HEK293T (cell line): ENCODE measurements at regions not wholly inside any gene's neighbourhood (a gene's known extent, or its start where the extent isn't known, plus 50 kb on each side); places are given as distances from the start of the nearest gene placed in this dataset.
"Not testable (repeated sequence)": the region's sequence is repeated elsewhere in the genome, so short reads cannot be mapped to it uniquely, and the experiment has no call there.

Experiments
- CTCF ChIA-PET: fragments of 350-600 bp; formaldehyde crosslinking; extraction: SDS; loops from one replicate; lab custom pipeline; 2021; ENCODE audit warnings: antibody characterized with exemption, inconsistent platforms; lab: Yijun Ruan, JAX
- POLR2A ChIA-PET: fragments of 350-600 bp; formaldehyde crosslinking; extraction: SDS; loops from one replicate; lab custom pipeline; 2020; ENCODE audit warnings: antibody characterized with exemption, inconsistent platforms; lab: Yijun Ruan, JAX
- DNase-seq: peaks from one replicate; pipeline ENCODE4 v3.0.0; 2012; ENCODE audit warnings: mixed read lengths; ENCODE audit errors: extremely low spot score
- ARNT ChIP-seq: fragments of 450-650 bp; IDR thresholded peaks from 2 replicates; pipeline ENCODE4 v1.6.1; 2017; ENCODE audit warnings: mild to moderate bottlenecking
- BHLHE40 ChIP-seq: fragments of 450-650 bp; IDR thresholded peaks from 2 replicates; pipeline ENCODE4 v1.6.1; 2016; ENCODE audit warnings: mild to moderate bottlenecking, moderate library complexity, borderline replicate concordance
- CTBP1 ChIP-seq: fragments of 450-650 bp; IDR thresholded peaks from 2 replicates; pipeline ENCODE4 v1.6.1; 2016; ENCODE audit warnings: borderline replicate concordance
- ELF4 ChIP-seq: fragments of 450-650 bp; IDR thresholded peaks from 2 replicates; pipeline ENCODE4 v1.6.1; 2017; ENCODE audit warnings: antibody characterized with exemption
- FOXA1 ChIP-seq: fragments of 450-650 bp; IDR thresholded peaks from 2 replicates; pipeline ENCODE4 v1.6.1; 2016; ENCODE audit warnings: mild to moderate bottlenecking
- FOXK2 ChIP-seq: fragments of 450-650 bp; IDR thresholded peaks from 2 replicates; pipeline ENCODE4 v1.6.1; 2016; ENCODE audit warnings: mild to moderate bottlenecking
- FOXM1 ChIP-seq: fragments of 450-650 bp; IDR thresholded peaks from 2 replicates; pipeline ENCODE4 v1.6.1; 2017; ENCODE audit warnings: mild to moderate bottlenecking, borderline replicate concordance
- HDGF ChIP-seq: fragments of 450-650 bp; IDR thresholded peaks from 2 replicates; pipeline ENCODE4 v1.6.1; 2017; ENCODE audit warnings: antibody characterized with exemption, borderline replicate concordance
- L3MBTL2 ChIP-seq: fragments of 450-650 bp; conservative IDR thresholded peaks from 2 replicates; pipeline ENCODE4 v1.6.1; 2016; ENCODE audit warnings: mild to moderate bottlenecking
- LEF1 ChIP-seq: fragments of 450-650 bp; IDR thresholded peaks from 2 replicates; pipeline ENCODE4 v1.6.1; 2017; ENCODE audit warnings: mild to moderate bottlenecking, borderline replicate concordance
- NFRKB ChIP-seq: fragments of 450-650 bp; IDR thresholded peaks from 2 replicates; pipeline ENCODE4 v1.6.1; 2016; ENCODE audit warnings: mild to moderate bottlenecking, moderate library complexity
- SP1 ChIP-seq: fragments of 450-650 bp; IDR thresholded peaks from 2 replicates; pipeline ENCODE4 v1.6.1; 2017
- SUZ12 ChIP-seq: fragments of 450-650 bp; IDR thresholded peaks from 2 replicates; pipeline ENCODE4 v1.6.1; 2016; ENCODE audit warnings: mild to moderate bottlenecking
- TARDBP ChIP-seq: fragments of 450-650 bp; IDR thresholded peaks from 2 replicates; pipeline ENCODE4 v1.6.1; 2016
- ZNF384 ChIP-seq: fragments of 450-650 bp; IDR thresholded peaks from 2 replicates; pipeline ENCODE4 v1.6.1; 2016
- TF ChIP-seq, protein P1 (sequence below): fragments of 450-650 bp; IDR thresholded peaks from 2 replicates; pipeline ENCODE4 v1.6.1; 2016

DNA sequence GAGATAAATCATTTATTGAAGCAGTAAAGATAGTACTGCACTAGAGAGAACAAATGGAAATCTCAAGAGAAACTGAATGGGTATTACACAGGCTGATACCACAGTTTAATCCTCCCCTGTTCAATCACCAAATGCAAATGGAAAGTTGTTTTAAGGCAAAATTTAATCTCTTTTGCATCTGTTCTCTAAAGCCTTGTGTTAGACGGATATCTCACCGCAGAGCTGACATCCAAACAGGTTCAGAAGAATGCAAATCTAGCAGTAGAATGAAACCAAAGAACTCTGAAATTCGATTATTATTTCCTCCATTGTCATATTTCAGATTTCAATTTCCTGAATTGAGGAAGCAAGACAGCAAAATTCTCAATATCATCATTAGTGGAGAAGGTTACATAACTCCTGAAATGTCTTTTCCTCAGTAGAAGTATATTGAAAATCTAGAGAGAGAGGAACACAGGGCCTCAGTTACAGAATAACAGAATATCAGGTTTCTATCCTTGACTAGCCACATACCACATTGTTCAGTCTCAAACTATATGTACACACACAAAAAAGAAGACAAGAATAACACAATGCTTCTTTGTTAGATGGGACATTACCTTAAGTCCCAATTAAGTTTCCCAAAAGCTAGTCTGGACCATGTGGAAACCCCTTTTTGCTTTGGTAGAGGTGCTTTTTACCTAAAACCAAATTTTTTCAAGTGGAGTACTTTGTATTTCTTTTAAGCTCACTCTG, 94.1 kb upstream of the BANK1 start:
- POLR2A ChIA-PET, result no interaction called here
- DNase-seq, result no peak
- no peak for TF ChIP-seq FOXA1
- TF ChIP-seq ZNF384, result no peak
- TF ChIP-seq BHLHE40, result no peak
- no peak for TF ChIP-seq TARDBP
- no peak for TF ChIP-seq LEF1
- no peak for TF ChIP-seq NFRKB
- TF ChIP-seq, protein P1, sequence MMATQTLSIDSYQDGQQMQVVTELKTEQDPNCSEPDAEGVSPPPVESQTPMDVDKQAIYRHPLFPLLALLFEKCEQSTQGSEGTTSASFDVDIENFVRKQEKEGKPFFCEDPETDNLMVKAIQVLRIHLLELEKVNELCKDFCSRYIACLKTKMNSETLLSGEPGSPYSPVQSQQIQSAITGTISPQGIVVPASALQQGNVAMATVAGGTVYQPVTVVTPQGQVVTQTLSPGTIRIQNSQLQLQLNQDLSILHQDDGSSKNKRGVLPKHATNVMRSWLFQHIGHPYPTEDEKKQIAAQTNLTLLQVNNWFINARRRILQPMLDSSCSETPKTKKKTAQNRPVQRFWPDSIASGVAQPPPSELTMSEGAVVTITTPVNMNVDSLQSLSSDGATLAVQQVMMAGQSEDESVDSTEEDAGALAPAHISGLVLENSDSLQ, result no peak
- TF ChIP-seq L3MBTL2, result no peak
- TF ChIP-seq CTBP1, result no peak
- TF ChIP-seq SUZ12, result no peak
- TF ChIP-seq FOXM1, result no peak
- no peak for TF ChIP-seq FOXK2
- no peak for TF ChIP-seq ARNT
- TF ChIP-seq SP1, result no peak
- no peak for TF ChIP-seq HDGF
- TF ChIP-seq ELF4, result no peak
- CTCF ChIA-PET, result no interaction called here

DNA sequence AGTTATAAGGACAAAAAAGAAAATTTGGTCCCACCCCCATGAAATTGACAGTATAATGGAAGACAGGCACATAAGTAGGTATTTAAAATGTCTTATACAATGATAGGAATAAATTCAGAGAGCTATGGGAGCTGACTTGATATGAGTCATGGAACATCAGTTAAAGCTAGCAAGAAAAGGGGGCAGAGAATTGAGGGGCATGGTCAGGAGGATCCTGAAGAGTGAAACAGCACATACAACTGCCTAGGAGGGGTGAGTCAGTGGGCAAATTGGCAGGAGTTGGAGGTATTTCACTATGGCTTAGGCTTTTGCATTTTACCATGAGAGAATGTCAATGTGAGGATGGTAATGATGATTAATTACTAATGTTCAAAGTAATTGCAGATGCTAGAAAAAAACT, 95.4 kb upstream of the BANK1 start:
- ChIA-PET POLR2A (no interaction called here), CTCF (no interaction called here)
- no peak for DNase-seq
- no peak for TF ChIP-seq FOXM1
- TF ChIP-seq CTBP1, result no peak
- no peak for TF ChIP-seq FOXA1
- TF ChIP-seq, protein P1, result no peak
- no peak for TF ChIP-seq ZNF384
- TF ChIP-seq TARDBP, result no peak
- no peak for TF ChIP-seq L3MBTL2

DNA sequence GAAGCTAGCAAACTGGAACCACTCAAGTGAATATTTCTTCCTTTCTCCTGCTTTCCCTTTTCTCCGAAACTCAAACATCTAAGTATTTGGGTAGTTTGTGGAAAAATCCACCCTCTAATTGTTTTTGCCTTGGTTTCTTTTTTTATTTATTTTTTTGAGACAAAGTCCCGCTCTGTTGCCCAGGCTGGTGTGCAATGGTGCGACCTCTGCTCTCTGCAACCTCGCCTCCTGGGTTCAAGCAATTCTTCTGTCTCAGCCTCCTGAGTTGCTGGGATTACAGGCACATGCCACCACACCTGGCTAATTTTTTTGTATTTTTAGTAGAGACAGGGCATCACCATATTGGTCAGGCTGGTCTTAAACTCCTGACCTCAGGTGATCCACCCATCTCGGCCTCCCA, 96.1 kb upstream of the BANK1 start:
- POLR2A ChIA-PET, DNase-seq, CTCF ChIA-PET: not testable (repeated sequence)

- DNase-seq, result no peak
- ChIA-PET POLR2A (no interaction called here), CTCF (no interaction called here)
- TF ChIP-seq FOXK2, result no peak
- TF ChIP-seq TARDBP, result no peak
- no peak for TF ChIP-seq FOXM1
- no peak for TF ChIP-seq SP1
- TF ChIP-seq BHLHE40, result no peak
- TF ChIP-seq ELF4, result no peak
- no peak for TF ChIP-seq ARNT
- no peak for TF ChIP-seq FOXA1
- TF ChIP-seq, protein P1, result no peak
- TF ChIP-seq LEF1, result no peak
- no peak for TF ChIP-seq CTBP1
- TF ChIP-seq NFRKB, result no peak
- TF ChIP-seq SUZ12, result no peak
- TF ChIP-seq ZNF384, result no peak
- TF ChIP-seq HDGF, result no peak
- no peak for TF ChIP-seq L3MBTL2
These were observed 96.6 kb upstream of the BANK1 start for GRCh38 chr4:101693842-101694398.

DNA sequence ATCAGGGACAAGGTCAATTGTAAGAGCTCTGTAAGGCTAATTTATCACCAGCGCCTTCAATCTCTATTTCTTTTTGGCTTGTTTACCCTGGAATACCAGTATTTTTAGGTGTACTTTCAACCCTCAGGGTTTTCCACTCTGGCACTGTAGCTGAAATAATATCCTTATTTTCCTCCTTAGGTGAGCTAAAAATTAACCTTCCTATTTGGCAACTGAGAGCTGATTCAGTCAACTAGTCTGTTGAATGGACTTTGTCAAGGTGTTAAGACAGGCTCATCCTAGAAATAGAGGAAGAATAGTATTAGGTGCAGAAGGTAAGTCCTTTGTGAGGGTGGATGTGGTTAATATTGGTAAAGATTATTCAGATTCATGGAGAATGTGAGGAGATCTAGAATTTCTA, 101.3 kb upstream of the BANK1 start:
- DNase-seq, result no peak
- TF ChIP-seq LEF1 (no peak), CTBP1 (no peak), HDGF (no peak), TARDBP (no peak), FOXM1 (no peak)
- TF ChIP-seq, protein P1, result no peak
- CTCF ChIA-PET, result no interaction called here
- POLR2A ChIA-PET, result no interaction called here

DNA sequence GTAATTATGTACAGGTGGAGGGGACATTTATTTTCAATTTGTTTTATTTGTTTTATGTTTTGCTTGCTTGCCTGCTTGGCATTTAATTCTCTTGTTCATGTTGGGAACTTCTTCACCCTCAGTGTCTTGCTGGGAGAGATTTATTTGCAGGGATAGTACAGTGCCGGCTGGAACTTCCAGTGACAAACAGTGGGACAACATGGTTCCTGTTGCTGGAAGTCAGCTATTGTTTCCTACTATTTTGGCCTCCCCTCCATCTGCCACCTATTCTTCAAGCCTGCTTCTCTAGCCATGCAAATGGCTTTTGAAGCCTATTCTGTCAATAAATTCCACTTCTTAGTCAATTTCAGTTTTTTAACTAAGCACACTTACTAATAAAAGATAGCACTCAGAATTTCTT, 105.4 kb upstream of the BANK1 start:
- ChIA-PET POLR2A (no interaction called here), CTCF (no interaction called here)
- no peak for TF ChIP-seq NFRKB
- no peak for DNase-seq

DNA sequence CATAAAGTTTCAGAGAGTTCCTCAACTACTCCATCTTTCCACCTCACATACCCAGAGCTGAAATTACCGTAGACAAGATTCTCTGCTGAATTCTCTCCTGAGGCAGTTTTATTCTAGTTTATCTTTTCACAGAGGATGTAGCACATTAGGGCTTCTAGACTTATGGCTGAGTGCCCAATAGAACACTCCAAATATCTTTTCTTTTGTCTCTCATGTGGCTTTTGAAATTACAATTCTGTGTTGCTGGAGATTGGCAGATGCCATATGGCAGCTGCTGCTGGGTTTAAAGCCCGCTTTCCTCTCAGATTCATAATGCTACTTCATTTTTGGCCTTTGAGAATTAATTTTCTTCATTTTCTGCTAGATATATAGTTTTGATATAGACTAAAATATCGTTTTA, 107.6 kb upstream of the BANK1 start:
- ChIA-PET CTCF (no interaction called here), POLR2A (no interaction called here)
- TF ChIP-seq L3MBTL2, result no peak
- TF ChIP-seq ELF4, result no peak
- no peak for TF ChIP-seq BHLHE40
- TF ChIP-seq HDGF, result no peak
- no peak for TF ChIP-seq TARDBP
- TF ChIP-seq LEF1, result no peak
- no peak for TF ChIP-seq FOXA1
- TF ChIP-seq NFRKB, result no peak
- no peak for TF ChIP-seq CTBP1
- TF ChIP-seq FOXK2, result no peak
- TF ChIP-seq ZNF384, result no peak
- TF ChIP-seq, protein P1, result no peak
- no peak for TF ChIP-seq FOXM1
- no peak for DNase-seq
